PC-3 (cell line): ENCODE measurements at regions not wholly inside any gene's neighbourhood (a gene's known extent, or its start where the extent isn't known, plus 50 kb on each side); places are given as distances from the start of the nearest gene placed in this dataset.
A peak's percentile ranks its signal among the peaks of the same experiment; 100 is the strongest.

Source experiments
- ATAC-seq: fragments of 200-7000 bp; cut with Tn5 transposase; 2 replicates; pipeline ENCODE4 v1.9.1; 2020; ENCODE audit warnings: mild to moderate bottlenecking, moderate library complexity
- BruUV-seq: library from RNA; stranded (reverse); fragments of 400-500 nt; replicated peaks from 2 replicates; lab custom pipeline; 2021; lab: Mats Ljungman, UMichigan
- CTCF ChIA-PET: fragments of 300-600 bp; sonication (Branson Sonifier 250); formaldehyde crosslinking; loops from one replicate; lab custom pipeline; 2022; ENCODE audit warnings: antibody characterized with exemption; lab: Charles Lee
- POLR2A ChIA-PET: fragments of 300-600 bp; sonication (Branson Sonifier 250); formaldehyde crosslinking; loops from one replicate; lab custom pipeline; 2022; ENCODE audit warnings: antibody characterized with exemption; ENCODE audit not compliant: unreplicated experiment; lab: Charles Lee
- DNase-seq: peaks from one replicate; pipeline ENCODE4 v3.0.0-alpha.2; 2015
- H2AFZ ChIP-seq: fragments of 300-600 bp; sonication (generic); 2 replicates; pipeline ENCODE4 v1.6.0; 2016; ENCODE audit warnings: antibody characterized with exemption, low read length
- H3F3A ChIP-seq: fragments of 300-600 bp; sonication (generic); one replicate; pipeline ENCODE4 v1.6.0; 2017; ENCODE audit warnings: antibody characterized with exemption, low read length, control low read depth, mild to moderate bottlenecking; ENCODE audit not compliant: unreplicated experiment
- H3K27ac ChIP-seq: fragments of 300-600 bp; sonication (generic); 2 replicates; pipeline ENCODE4 v1.5.1; 2016; ENCODE audit warnings: mild to moderate bottlenecking, low read length
- H3K27me3 ChIP-seq: fragments of 300-600 bp; sonication (generic); 2 replicates; pipeline ENCODE4 v1.6.1; 2016; ENCODE audit warnings: low read length, mixed read lengths
- H3K36me3 ChIP-seq: fragments of 300-600 bp; sonication (generic); 2 replicates; pipeline ENCODE4 v1.6.1; 2016; ENCODE audit warnings: low read depth, mixed run types, low read length, mixed read lengths
- H3K4me1 ChIP-seq: fragments of 300-600 bp; sonication (generic); 2 replicates; pipeline ENCODE4 v1.5.1; 2016; ENCODE audit warnings: low read length; ENCODE audit not compliant: insufficient read depth
- H3K4me2 ChIP-seq: fragments of 300-600 bp; sonication (generic); 2 replicates; pipeline ENCODE4 v1.6.0; 2016; ENCODE audit warnings: low read length
- H3K4me3 ChIP-seq: fragments of 300-600 bp; sonication (generic); 2 replicates; pipeline ENCODE4 v1.5.1; 2016; ENCODE audit warnings: mild to moderate bottlenecking, low read length, mixed read lengths
- H3K79me2 ChIP-seq: fragments of 300-600 bp; sonication (generic); 2 replicates; pipeline ENCODE4 v1.6.1; 2017; ENCODE audit warnings: low read length, mixed read lengths
- H3K9ac ChIP-seq: fragments of 300-600 bp; sonication (generic); 2 replicates; pipeline ENCODE4 v1.6.0; 2016; ENCODE audit warnings: mild to moderate bottlenecking, low read length
- H3K9me2 ChIP-seq: fragments of 300-600 bp; sonication (generic); replicated peaks from 2 replicates; pipeline ENCODE4 v1.6.1; 2016; ENCODE audit warnings: mixed run types, low read length, mixed read lengths
- H3K9me3 ChIP-seq: fragments of 300-600 bp; sonication (generic); 2 replicates; pipeline ENCODE4 v1.6.1; 2016; ENCODE audit warnings: low read length, mixed read lengths
- H4K20me1 ChIP-seq: fragments of 300-600 bp; sonication (generic); 2 replicates; pipeline ENCODE4 v1.6.1; 2016; ENCODE audit warnings: low read length, mixed read lengths
- CTCF ChIP-seq: fragments of 300-600 bp; sonication (generic); conservative IDR thresholded peaks from 2 replicates; pipeline ENCODE4 v1.5.1; 2017; ENCODE audit warnings: antibody characterized with exemption, low read depth, mild to moderate bottlenecking, low read length
- EZH2 ChIP-seq: fragments of 300-600 bp; sonication (generic); IDR thresholded peaks from one replicate; pipeline ENCODE4 v1.6.1; 2017; ENCODE audit warnings: antibody characterized with exemption, mild to moderate bottlenecking, low read length; ENCODE audit not compliant: unreplicated experiment
- EZH2phosphoT487 ChIP-seq: fragments of 300-600 bp; sonication (generic); IDR thresholded peaks from 2 replicates; pipeline ENCODE4 v1.6.1; 2018; ENCODE audit warnings: mild to moderate bottlenecking, antibody characterized with exemption, low read length, borderline replicate concordance
- intact Hi-C: fragments of 100-400 bp; cut with micrococcal nuclease; formaldehyde crosslinking; loops from 2 replicates; pipeline ENCODE4 v1.9.0; 2023

GRCh38 chr5:86974955-86975354, 292.7 kb upstream of the RASA1 start:
- CTCF ChIA-PET: no interaction called here
- intact Hi-C loops: no loop called here

GRCh38 chr5:86977190-86977589, 290.5 kb upstream of the RASA1 start:
- no peak for TF ChIP-seq EZH2phosphoT487
- TF ChIP-seq EZH2: no peak
- TF ChIP-seq CTCF: no peak
- H3K27ac ChIP-seq: no peak overlapping the region
- no peak overlapping the region for H3K4me3 ChIP-seq
- no peaks in the 10 kb centered on the region for H4K20me1 ChIP-seq
- H3K4me2 ChIP-seq: no peak overlapping the region
- H3K79me2 ChIP-seq: no peaks in the 10 kb centered on the region
- peaks cover 21% of the 10 kb centered on the region for H3K4me1 ChIP-seq
- ChIA-PET CTCF (no interaction called here), POLR2A (no interaction called here)
- no peaks in the 10 kb centered on the region for H3K9me2 ChIP-seq
- ATAC-seq: no peak
- no TSS peak for BruUV-seq
- intact Hi-C loops: no loop called here
- H3K9ac ChIP-seq: no peak overlapping the region
- H3K9me3 ChIP-seq: no peaks in the 10 kb centered on the region
- H2AFZ ChIP-seq: no peak overlapping the region
- no peaks in the 10 kb centered on the region for H3K36me3 ChIP-seq
- DNase-seq: no peak
- H3F3A ChIP-seq: no peaks in the 10 kb centered on the region
- H3K27me3 ChIP-seq: no peaks in the 10 kb centered on the region

More at GRCh38 chr5:86974955-86975354, 292.7 kb upstream of the RASA1 start:
- H3F3A ChIP-seq: no peaks in the 10 kb centered on the region
- H3K27ac ChIP-seq: no peak overlapping the region
- no peak for TF ChIP-seq CTCF
- no peak for TF ChIP-seq EZH2phosphoT487
- TF ChIP-seq EZH2: no peak
- no peaks in the 10 kb centered on the region for H4K20me1 ChIP-seq
- no peaks in the 10 kb centered on the region for H3K27me3 ChIP-seq
- DNase-seq (no peak), ATAC-seq (no peak)
- H3K9me3 ChIP-seq: no peaks in the 10 kb centered on the region
- H3K79me2 ChIP-seq: no peaks in the 10 kb centered on the region
- H3K4me1 ChIP-seq: peaks cover 13% of the 10 kb centered on the region
- H3K4me3 ChIP-seq: no peak overlapping the region
- no peak overlapping the region for H3K4me2 ChIP-seq
- POLR2A ChIA-PET: no interaction called here
- no TSS peak for BruUV-seq
- H3K9me2 ChIP-seq: no peaks in the 10 kb centered on the region
- no peak overlapping the region for H3K9ac ChIP-seq
- H2AFZ ChIP-seq: no peak overlapping the region
- H3K36me3 ChIP-seq: no peaks in the 10 kb centered on the region

- Histone ChIP-seq H3K79me2 (no peaks in the 10 kb centered on the region), H3K27me3 (no peaks in the 10 kb centered on the region), H3K27ac (no peak overlapping the region), H3K4me2 (no peak overlapping the region), H3K4me3 (no peak overlapping the region), H3K9me3 (no peaks in the 10 kb centered on the region), H2AFZ (peak overlapping the region; percentile 33; the same call in 1 of the 2 replicates), H4K20me1 (no peaks in the 10 kb centered on the region), H3K4me1 (peaks cover 21% of the 10 kb centered on the region), H3K36me3 (no peaks in the 10 kb centered on the region), H3K9me2 (no peaks in the 10 kb centered on the region), H3K9ac (no peak overlapping the region), H3F3A (no peaks in the 10 kb centered on the region)
- no peak for DNase-seq
- intact Hi-C loops: no loop called here
- POLR2A ChIA-PET: no interaction called here
- CTCF ChIA-PET: no interaction called here
- BruUV-seq: no TSS peak
- no peak for ATAC-seq
- TF ChIP-seq CTCF (no peak), EZH2 (no peak), EZH2phosphoT487 (no peak)
Observed at GRCh38 chr5:86977808-86978207, 289.9 kb upstream of the RASA1 start.
